Endothelial cell of umbilical vein (primary cell): ENCODE measurements at regions not wholly inside any gene's neighbourhood (a gene's known extent, or its start where the extent isn't known, plus 50 kb on each side); places are given as distances from the start of the nearest gene placed in this dataset.

ENCODE experiments used
- BruUV-seq: library from RNA; stranded (reverse); fragments of 400-500 nt; replicated peaks from 2 replicates; lab custom pipeline; 2021; lab: Mats Ljungman, UMichigan
- CTCF ChIA-PET: fragments of 300-600, 350-600 bp; sonication (Branson Sonifier 250); formaldehyde crosslinking; loops from one replicate; lab custom pipeline; 2021; ENCODE audit warnings: antibody characterized with exemption, inconsistent platforms; lab: Charles Lee
- POLR2A ChIA-PET: fragments of 300-600, 350-600 bp; sonication (Branson Sonifier 250); formaldehyde crosslinking; loops from one replicate; lab custom pipeline; 2021; ENCODE audit warnings: antibody characterized with exemption, inconsistent platforms; lab: Charles Lee
- DNase-seq: peaks from one replicate; pipeline ENCODE4 v3.0.0-alpha.2; 2011; ENCODE audit warnings: low read depth, low spot score
- FAIRE-seq: peaks from 2 replicates; lab custom pipeline; 2011; peaks lifted over from hg19 to GRCh38; lab: Jason Lieb, UNC
- H2AFZ ChIP-seq: 2 replicates; pipeline ENCODE4 v1.6.0; 2012; ENCODE audit warnings: low read depth, low read length, control low read depth, inconsistent platforms
- H3K27ac ChIP-seq: 2 replicates; pipeline ENCODE4 v1.5.1; 2011; ENCODE audit warnings: low read depth, mild to moderate bottlenecking, control low read depth, low read length, moderate library complexity; ENCODE audit not compliant: insufficient read depth
- H3K27me3 ChIP-seq, 2 experiments: 2 replicates each; pipeline versions ENCODE4 v1.6.0 to v1.6.1; 2011; ENCODE audit warnings: low read length in 2 of 2, mixed read lengths in 1 of 2; ENCODE audit not compliant: control insufficient read depth in 2 of 2, insufficient read depth in 2 of 2
- H3K36me3 ChIP-seq, 2 experiments: 2 replicates in 1 of 2; 3 replicates in 1 of 2; pipeline ENCODE4 v1.5.1; 2011; ENCODE audit warnings: low read length in 2 of 2, mild to moderate bottlenecking in 1 of 2, moderate library complexity in 1 of 2; ENCODE audit not compliant: control insufficient read depth in 2 of 2, insufficient read depth in 2 of 2; ENCODE audit errors: extremely low read depth in 1 of 2
- H3K4me1 ChIP-seq: 3 replicates; pipeline ENCODE4 v1.5.1; 2011; ENCODE audit warnings: mild to moderate bottlenecking, low read length; ENCODE audit not compliant: control insufficient read depth, insufficient read depth; ENCODE audit errors: extremely low read depth
- H3K4me2 ChIP-seq: 2 replicates; pipeline ENCODE4 v1.6.1; 2011; ENCODE audit warnings: low read length, control low read depth, mixed read lengths; ENCODE audit not compliant: insufficient read depth
- H3K4me3 ChIP-seq, 3 experiments: fragments of 200-600 bp in 1 of 3; sonication (generic), shearing (Covaris generic) in 1 of 3; replicated peaks in 1 of 3; 2 replicates each; pipeline ENCODE4 v1.5.1; 2011 to 2016; ENCODE audit warnings: control low read depth in 3 of 3, low read length in 3 of 3, mild to moderate bottlenecking in 2 of 3, inconsistent platforms in 1 of 3, low read depth in 1 of 3, moderate library complexity in 1 of 3; ENCODE audit not compliant: insufficient read depth in 1 of 3
- H3K79me2 ChIP-seq: 2 replicates; pipeline ENCODE4 v1.6.0; 2012; ENCODE audit warnings: low read length, inconsistent platforms; ENCODE audit not compliant: control insufficient read depth, insufficient read depth
- H3K9ac ChIP-seq: replicated peaks from 2 replicates; pipeline ENCODE3; 2011; ENCODE audit warnings: low read length, control low read depth; ENCODE audit not compliant: insufficient read depth; ENCODE audit errors: extremely low read depth
- H3K9me1 ChIP-seq: replicated peaks from 3 replicates; pipeline ENCODE4 v1.6.0; 2011; ENCODE audit warnings: mild to moderate bottlenecking, low read length; ENCODE audit not compliant: control insufficient read depth, insufficient read depth; ENCODE audit errors: extremely low read depth
- H3K9me3 ChIP-seq: replicated peaks from 2 replicates; pipeline ENCODE4 v1.5.1; 2012; ENCODE audit warnings: low read length, inconsistent platforms; ENCODE audit not compliant: control insufficient read depth, insufficient read depth
- H4K20me1 ChIP-seq: replicated peaks from 2 replicates; pipeline ENCODE3; 2011; ENCODE audit warnings: mild to moderate bottlenecking, low read length; ENCODE audit not compliant: control insufficient read depth, insufficient read depth; ENCODE audit errors: extremely low read depth
- CTCF ChIP-seq, 2 donors: IDR thresholded peaks; 1 replicate in 1 of 2; 2 replicates in 1 of 2; pipeline ENCODE4 v1.5.1; 2011; ENCODE audit warnings: low read length in 2 of 2, mild to moderate bottlenecking in 2 of 2, moderate library complexity in 2 of 2, control low read depth in 1 of 2, inconsistent platforms in 1 of 2, low read depth in 1 of 2; ENCODE audit not compliant: insufficient read depth in 1 of 2; ENCODE audit errors: extremely low read depth in 1 of 2
- EZH2 ChIP-seq: IDR thresholded peaks from 2 replicates; pipeline ENCODE4 v1.6.1; 2012; ENCODE audit warnings: borderline replicate concordance, low read depth, mild to moderate bottlenecking, moderate library complexity, low read length, inconsistent platforms; ENCODE audit not compliant: severe bottlenecking
- FOS ChIP-seq: IDR thresholded peaks from 2 replicates; pipeline ENCODE4 v1.6.1; 2011; ENCODE audit warnings: mild to moderate bottlenecking, low read length, moderate library complexity, borderline replicate concordance; ENCODE audit not compliant: insufficient read depth
- JUN ChIP-seq: IDR thresholded peaks from 2 replicates; pipeline ENCODE4 v1.6.1; 2011; ENCODE audit warnings: borderline replicate concordance, low read depth; ENCODE audit not compliant: insufficient read length, insufficient read depth
- MAX ChIP-seq: IDR thresholded peaks from 2 replicates; pipeline ENCODE4 v1.6.1; 2011; ENCODE audit not compliant: insufficient read depth, insufficient read length
- MYC ChIP-seq: IDR thresholded peaks from one replicate; pipeline ENCODE4 v1.6.1; 2011; ENCODE audit warnings: mild to moderate bottlenecking, low read depth, low read length
- POLR2A ChIP-seq: IDR thresholded peaks from 2 replicates; pipeline ENCODE4 v1.6.1; 2012; ENCODE audit warnings: low read depth, mild to moderate bottlenecking, control low read depth, low read length
- POLR2AphosphoS5 ChIP-seq: IDR thresholded peaks from 2 replicates; pipeline ENCODE4 v1.6.1; 2012; ENCODE audit warnings: low read depth, mild to moderate bottlenecking, control low read depth, low read length, moderate library complexity; ENCODE audit not compliant: insufficient read depth
- dilution Hi-C: fragments of 300-500 bp; cut with MboI; formaldehyde crosslinking; loops from one replicate; pipeline ENCODE4 v1.15.0; 2019; ENCODE audit warnings: low sequenced_read_pairs; ENCODE audit not compliant: extremely low pct_ligation_motif_present
- intact Hi-C: fragments of 100-400 bp; cut with micrococcal nuclease; formaldehyde crosslinking; loops from one replicate; pipeline ENCODE4 v1.10.0; 2022

GRCh38 chr4:189769131-189769530 is 171.5 kb upstream of the FRG1 start:
- no peaks in the 10 kb centered on the region for H3K9me1 ChIP-seq
- no peak overlapping the region for H3K9ac ChIP-seq
- no peak overlapping the region for H3K4me3 ChIP-seq
- peaks cover 5% of the 10 kb centered on the region for H3K9me3 ChIP-seq
- no TSS peak for BruUV-seq
- no peak for FAIRE-seq
- CTCF ChIA-PET: no interaction called here
- DNase-seq: no peak
- dilution Hi-C loops: no loop called here
- H4K20me1 ChIP-seq: no peaks in the 10 kb centered on the region
- H3K36me3 ChIP-seq: no peaks in the 10 kb centered on the region
- H2AFZ ChIP-seq: no peak overlapping the region
- H3K27me3 ChIP-seq: no peaks in the 10 kb centered on the region
- TF ChIP-seq CTCF (IDR thresholded peaks at IDR 0.05; ENCODE audit: extremely low read depth in 1 of 2, insufficient read depth in 1 of 2, low read depth in 1 of 2, low read length in 2 of 2) (no peak), MYC (no peak), MAX (no peak), EZH2 (no peak), JUN (no peak), FOS (no peak), POLR2A (no peak), POLR2AphosphoS5 (no peak)
- H3K4me2 ChIP-seq: no peak overlapping the region
- no peaks in the 10 kb centered on the region for H3K79me2 ChIP-seq
- no peak overlapping the region for H3K27ac ChIP-seq
- no peaks in the 10 kb centered on the region for H3K4me1 ChIP-seq
- intact Hi-C loops: no loop called here
- POLR2A ChIA-PET: no interaction called here
